GM18873 (cell line): ENCODE measurements at regions not wholly inside any gene's neighbourhood (a gene's known extent, or its start where the extent isn't known, plus 50 kb on each side); places are given as distances from the start of the nearest gene placed in this dataset.

Experiments
- ATAC-seq: cut with Tn5 transposase; IDR thresholded peaks from one replicate; pipeline ENCODE4 v1.9.1; 2021; ENCODE audit warnings: mild to moderate bottlenecking, moderate library complexity, moderate number of reproducible peaks; ENCODE audit not compliant: unreplicated experiment, low FRiP score

- ATAC-seq: no peak
Measured at GRCh38 chr2:177340158-177340557, 52.4 kb upstream of the AGPS start.

- ATAC-seq: no peak
Measured at GRCh38 chr2:177342736-177343135, 49.8 kb upstream of the AGPS start.
